ENCODE measurements at regions not wholly inside any gene's neighbourhood (a gene's known extent, or its start where the extent isn't known, plus 50 kb on each side); places are given as distances from the start of the nearest gene placed in this dataset.

DNA sequence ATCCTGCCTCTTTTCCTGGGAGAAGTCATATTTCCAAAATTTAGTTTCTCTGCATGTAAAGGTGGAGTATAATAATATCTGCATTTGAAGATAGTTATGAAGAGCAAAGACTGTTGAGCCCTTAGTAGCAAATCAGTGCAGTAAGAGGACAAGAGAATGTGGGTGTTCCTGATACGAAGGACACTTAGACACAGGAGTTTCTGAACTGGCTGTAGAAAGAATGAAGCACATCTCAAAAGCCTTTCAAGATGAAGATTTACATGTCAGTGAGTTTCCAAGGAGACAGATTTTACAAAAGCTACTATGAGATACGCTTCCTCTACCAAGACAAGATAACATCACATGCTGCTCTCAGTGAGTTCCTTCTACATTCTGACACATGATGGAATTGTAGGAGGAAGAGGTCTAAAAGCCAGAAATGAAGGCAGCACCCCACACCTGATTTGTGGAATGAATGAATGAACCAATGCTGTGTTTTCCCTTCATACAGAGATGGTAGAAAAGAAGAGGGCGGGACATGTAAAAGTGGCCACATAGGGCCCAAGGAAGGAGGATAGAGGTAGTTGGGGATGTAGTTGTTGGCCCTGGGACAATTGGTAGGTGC is 173.6 kb upstream of the PDE1C start:
- no peak overlapping the region for H3K4me3 ChIP-seq (replicated peaks; ENCODE audit: low read depth, low read length)
- no peak for DNase-seq (ENCODE audit: low read depth)
- TF ChIP-seq, protein P1, sequence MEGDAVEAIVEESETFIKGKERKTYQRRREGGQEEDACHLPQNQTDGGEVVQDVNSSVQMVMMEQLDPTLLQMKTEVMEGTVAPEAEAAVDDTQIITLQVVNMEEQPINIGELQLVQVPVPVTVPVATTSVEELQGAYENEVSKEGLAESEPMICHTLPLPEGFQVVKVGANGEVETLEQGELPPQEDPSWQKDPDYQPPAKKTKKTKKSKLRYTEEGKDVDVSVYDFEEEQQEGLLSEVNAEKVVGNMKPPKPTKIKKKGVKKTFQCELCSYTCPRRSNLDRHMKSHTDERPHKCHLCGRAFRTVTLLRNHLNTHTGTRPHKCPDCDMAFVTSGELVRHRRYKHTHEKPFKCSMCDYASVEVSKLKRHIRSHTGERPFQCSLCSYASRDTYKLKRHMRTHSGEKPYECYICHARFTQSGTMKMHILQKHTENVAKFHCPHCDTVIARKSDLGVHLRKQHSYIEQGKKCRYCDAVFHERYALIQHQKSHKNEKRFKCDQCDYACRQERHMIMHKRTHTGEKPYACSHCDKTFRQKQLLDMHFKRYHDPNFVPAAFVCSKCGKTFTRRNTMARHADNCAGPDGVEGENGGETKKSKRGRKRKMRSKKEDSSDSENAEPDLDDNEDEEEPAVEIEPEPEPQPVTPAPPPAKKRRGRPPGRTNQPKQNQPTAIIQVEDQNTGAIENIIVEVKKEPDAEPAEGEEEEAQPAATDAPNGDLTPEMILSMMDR (IDR thresholded peaks at IDR 0.05; ENCODE audit: low read length, missing control alignments) = no peak

DNA sequence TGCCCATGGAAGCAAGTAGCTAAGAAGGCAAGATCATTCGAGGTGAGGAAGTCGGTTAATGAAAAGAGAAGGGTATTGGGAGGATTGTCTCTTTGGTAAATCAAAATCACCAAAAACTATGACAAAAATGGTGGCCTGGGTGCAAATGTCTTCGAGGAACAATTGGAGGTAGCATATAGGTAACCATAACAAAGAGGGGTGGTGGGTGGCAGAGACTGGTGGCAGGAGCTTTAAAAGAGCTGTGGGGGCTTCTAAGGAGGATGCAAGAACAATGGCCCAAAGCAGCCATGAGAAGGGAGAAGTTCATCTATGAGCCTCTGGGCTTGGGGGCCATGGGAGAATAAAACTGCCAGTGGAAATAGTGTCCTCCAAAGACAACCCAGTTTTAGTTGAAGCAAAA is 172.2 kb upstream of the PDE1C start:
- no peak for DNase-seq (ENCODE audit: low read depth)
- no peak overlapping the region for H3K4me3 ChIP-seq (replicated peaks; ENCODE audit: low read depth, low read length)
- TF ChIP-seq, protein P1 (IDR thresholded peaks at IDR 0.05; ENCODE audit: low read length, missing control alignments) = no peak

DNA sequence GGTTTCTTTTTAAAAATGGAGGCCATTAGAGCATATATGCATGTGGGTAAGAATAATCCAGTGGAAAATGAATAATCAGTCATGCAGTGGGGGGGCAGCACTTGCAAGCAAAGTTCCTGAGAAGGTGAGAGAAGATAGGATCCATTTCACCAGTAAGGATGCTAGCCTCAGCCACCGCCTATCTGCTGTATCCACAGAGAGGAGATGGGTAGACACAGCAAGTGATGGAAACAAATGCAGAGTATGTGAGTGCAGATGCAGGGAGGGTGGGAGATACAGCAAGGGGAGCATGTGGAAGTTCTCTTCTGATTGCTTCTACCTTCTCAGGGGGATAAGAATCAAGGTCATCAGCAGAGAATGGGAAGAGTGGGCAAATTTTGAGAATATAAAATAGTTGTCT is 171.4 kb upstream of the PDE1C start:
- no peak overlapping the region for H3K4me3 ChIP-seq (replicated peaks; ENCODE audit: low read depth, low read length)
- TF ChIP-seq, protein P1 (IDR thresholded peaks at IDR 0.05; ENCODE audit: low read length, missing control alignments) = no peak
- no peak for DNase-seq (ENCODE audit: low read depth)

DNA sequence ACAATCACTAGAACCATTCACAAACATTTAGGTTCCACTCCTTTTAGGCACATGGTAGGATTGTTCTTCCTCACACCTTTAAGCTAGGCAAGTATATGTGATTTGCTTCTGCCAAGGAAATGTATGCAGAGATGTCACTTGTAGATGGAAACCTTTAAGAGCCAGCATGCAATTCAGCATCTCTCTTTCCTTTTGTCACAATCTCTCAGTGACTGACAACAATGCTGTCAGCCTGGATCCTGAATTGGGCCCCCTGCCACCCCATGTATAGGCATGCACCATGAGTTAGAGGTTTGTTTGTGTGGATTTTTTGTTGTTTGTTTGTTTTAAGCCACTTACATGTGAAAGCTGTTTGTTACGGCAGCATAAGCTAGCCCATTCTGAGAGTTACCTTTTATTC is 169.6 kb upstream of the PDE1C start:
- TF ChIP-seq, protein P1 (IDR thresholded peaks at IDR 0.05; ENCODE audit: low read length, missing control alignments) = no peak
- DNase-seq (ENCODE audit: low read depth) = no peak
- H3K4me3 ChIP-seq (replicated peaks; ENCODE audit: low read depth, low read length) = no peak overlapping the region

GRCh38 chr7:32228601-32229000 is 158.4 kb upstream of the PDE1C start:
- TF ChIP-seq, protein P1 (IDR thresholded peaks at IDR 0.05; ENCODE audit: low read length, missing control alignments) = no peak
- DNase-seq (ENCODE audit: low read depth) = no peak
- no peak overlapping the region for H3K4me3 ChIP-seq (replicated peaks; ENCODE audit: low read depth, low read length)

GRCh38 chr7:32227746-32228145 is 157.5 kb upstream of the PDE1C start:
- DNase-seq (ENCODE audit: low read depth) = no peak
- H3K4me3 ChIP-seq (replicated peaks; ENCODE audit: low read depth, low read length) = no peak overlapping the region

DNA sequence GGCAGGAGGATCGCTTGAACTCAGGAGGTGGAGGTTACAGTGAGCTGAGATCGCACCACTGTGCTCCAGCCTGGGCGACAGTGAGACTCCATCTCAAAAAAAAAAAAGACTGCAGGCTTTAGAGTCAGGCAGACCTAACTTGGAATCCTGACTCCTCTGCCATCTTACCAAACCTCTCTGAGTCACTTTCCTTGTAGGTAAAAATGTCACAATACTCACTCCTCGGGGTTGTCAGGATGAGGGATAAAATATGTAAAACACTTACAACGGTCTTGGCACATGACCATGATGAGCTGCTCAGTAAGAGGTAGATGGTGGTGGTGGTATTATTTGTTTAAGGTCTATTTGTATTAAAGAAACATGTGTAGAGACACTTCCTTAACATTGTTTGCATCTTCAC is 154.1 kb upstream of the PDE1C start:
- TF ChIP-seq, protein P1 (IDR thresholded peaks at IDR 0.05; ENCODE audit: low read length, missing control alignments) = no peak
- no peak for DNase-seq (ENCODE audit: low read depth)

More at GRCh38 chr7:32227746-32228145, 157.5 kb upstream of the PDE1C start:
- TF ChIP-seq, protein P1 (IDR thresholded peaks at IDR 0.05; ENCODE audit: low read length, missing control alignments) = no peak

More for the DNA sequence above, 154.1 kb upstream of the PDE1C start:
- H3K4me3 ChIP-seq (replicated peaks; ENCODE audit: low read depth, low read length) = no peak overlapping the region
